OCI-LY1 (cell line): ENCODE measurements at regions not wholly inside any gene's neighbourhood (a gene's known extent, or its start where the extent isn't known, plus 50 kb on each side); places are given as distances from the start of the nearest gene placed in this dataset.

Experiments used
- H2AFZ ChIP-seq: fragments of 200-600 bp; sonication (generic), shearing (Covaris generic); 2 replicates; pipeline ENCODE4 v1.6.0; 2014; ENCODE audit warnings: antibody characterized with exemption, mild to moderate bottlenecking, low read length
- H3F3A ChIP-seq: fragments of 200-600 bp; sonication (generic), shearing (Covaris generic); 2 replicates; pipeline ENCODE4 v1.6.0; 2014; ENCODE audit warnings: mild to moderate bottlenecking, antibody characterized with exemption, low read length, moderate library complexity; ENCODE audit not compliant: insufficient read depth
- H3K27ac ChIP-seq: fragments of 200-600 bp; sonication (generic); 2 replicates; pipeline ENCODE4 v1.5.1; 2014; ENCODE audit warnings: low read length, mixed run types, mild to moderate bottlenecking, low read depth; ENCODE audit not compliant: poor library complexity, severe bottlenecking
- H3K27me3 ChIP-seq: fragments of 200-600 bp; sonication (generic); 2 replicates; pipeline ENCODE4 v1.6.0; 2014; ENCODE audit warnings: antibody characterized with exemption, mild to moderate bottlenecking, low read length, moderate library complexity; ENCODE audit not compliant: insufficient read depth
- H3K36me3 ChIP-seq: fragments of 200-600 bp; sonication (generic); 2 replicates; pipeline ENCODE4 v1.6.1; 2014; ENCODE audit warnings: mild to moderate bottlenecking, antibody characterized with exemption, low read length, moderate library complexity, mixed read lengths; ENCODE audit not compliant: insufficient read depth
- H3K4me1 ChIP-seq: fragments of 200-600 bp; sonication (generic); 2 replicates; pipeline ENCODE4 v1.5.1; 2014; ENCODE audit warnings: mild to moderate bottlenecking, low read length, moderate library complexity; ENCODE audit not compliant: insufficient read depth, severe bottlenecking
- H3K4me2 ChIP-seq: fragments of 200-600 bp; sonication (generic), shearing (Covaris generic); 2 replicates; pipeline ENCODE4 v1.6.1; 2014; ENCODE audit warnings: low read length
- H3K4me3 ChIP-seq: fragments of 200-600 bp; sonication (generic); 2 replicates; pipeline ENCODE4 v1.5.1; 2014; ENCODE audit warnings: low read length, low read depth, mild to moderate bottlenecking, mixed read lengths; ENCODE audit not compliant: poor library complexity, severe bottlenecking
- H3K79me2 ChIP-seq: fragments of 200-600 bp; shearing (Covaris generic); 2 replicates; pipeline ENCODE4 v1.6.1; 2016; ENCODE audit warnings: mixed run types, low read length, mixed read lengths; ENCODE audit not compliant: insufficient read depth
- H3K9ac ChIP-seq: fragments of 200-600 bp; sonication (generic), shearing (Covaris generic); 2 replicates; pipeline ENCODE4 v1.6.1; 2014; ENCODE audit warnings: mild to moderate bottlenecking, low read length, mixed read lengths
- H3K9me2 ChIP-seq: fragments of 200-600 bp; sonication (generic), shearing (Covaris generic); 2 replicates; pipeline ENCODE4 v1.6.1; 2014; ENCODE audit warnings: low read depth, mild to moderate bottlenecking, low read length, mixed read lengths
- H3K9me3 ChIP-seq: fragments of 200-600 bp; shearing (Covaris generic); 2 replicates; pipeline ENCODE4 v1.6.1; 2014; ENCODE audit warnings: low read length, mixed read lengths
- H4K20me1 ChIP-seq: fragments of 200-600 bp; sonication (generic), shearing (Covaris generic); 2 replicates; pipeline ENCODE4 v1.6.0; 2016; ENCODE audit warnings: mild to moderate bottlenecking, low read length; ENCODE audit not compliant: insufficient read depth
- CTCF ChIP-seq: fragments of 200-600 bp; sonication (generic), shearing (Covaris generic); IDR thresholded peaks from 2 replicates; pipeline ENCODE4 v1.5.1; 2017; ENCODE audit warnings: mild to moderate bottlenecking, antibody characterized with exemption, low read length, moderate library complexity, mixed read lengths
- EZH2 ChIP-seq: fragments of 200-600 bp; sonication (generic), shearing (Covaris generic); IDR thresholded peaks from 2 replicates; pipeline ENCODE4 v1.8.0; 2017; ENCODE audit warnings: borderline replicate concordance, mixed run types, mild to moderate bottlenecking, antibody characterized with exemption, low read length, moderate library complexity, mixed read lengths

GRCh38 chr17:68790492-68790891 lies 164.7 kb downstream of the ABCA8 start:
- Histone ChIP-seq H4K20me1 (no peaks in the 10 kb centered on the region), H3F3A (no peaks in the 10 kb centered on the region), H3K4me3 (no peak overlapping the region), H3K4me1 (peaks cover 7% of the 10 kb centered on the region), H2AFZ (no peak overlapping the region), H3K4me2 (no peak overlapping the region), H3K9me2 (no peaks in the 10 kb centered on the region), H3K9me3 (no peaks in the 10 kb centered on the region), H3K27me3 (no peaks in the 10 kb centered on the region), H3K79me2 (no peaks in the 10 kb centered on the region), H3K9ac (no peak overlapping the region), H3K27ac (no peak overlapping the region), H3K36me3 (no peaks in the 10 kb centered on the region; the same call in 1 of the 2 replicates)
- no peak for TF ChIP-seq CTCF

- H3K9me2 ChIP-seq = no peaks in the 10 kb centered on the region
- no peak overlapping the region for H3K4me2 ChIP-seq
- no peaks in the 10 kb centered on the region for H3K27me3 ChIP-seq
- H3F3A ChIP-seq = no peaks in the 10 kb centered on the region
- no peaks in the 10 kb centered on the region for H3K4me1 ChIP-seq
- H3K9ac ChIP-seq = no peak overlapping the region
- no peaks in the 10 kb centered on the region; the same call in 1 of the 2 replicates for H3K36me3 ChIP-seq
- no peaks in the 10 kb centered on the region for H3K79me2 ChIP-seq
- no peak overlapping the region for H2AFZ ChIP-seq
- H4K20me1 ChIP-seq = no peaks in the 10 kb centered on the region
- H3K27ac ChIP-seq = no peak overlapping the region
- TF ChIP-seq EZH2 (no peak), CTCF (no peak)
- H3K4me3 ChIP-seq = no peak overlapping the region
- H3K9me3 ChIP-seq = no peaks in the 10 kb centered on the region
Observed at GRCh38 chr17:68789203-68789962, 165.8 kb downstream of the ABCA8 start.

GRCh38 chr17:68785565-68786486 lies 169.4 kb downstream of the ABCA8 start:
- Histone ChIP-seq H3K9me2 (no peaks in the 10 kb centered on the region), H3F3A (no peaks in the 10 kb centered on the region), H4K20me1 (no peaks in the 10 kb centered on the region), H3K9me3 (no peaks in the 10 kb centered on the region), H3K4me1 (no peaks in the 10 kb centered on the region), H3K4me2 (no peak overlapping the region), H3K9ac (no peak overlapping the region), H3K4me3 (no peak overlapping the region), H3K36me3 (no peaks in the 10 kb centered on the region; the same call in 1 of the 2 replicates), H2AFZ (no peak overlapping the region), H3K27ac (no peak overlapping the region), H3K79me2 (no peaks in the 10 kb centered on the region), H3K27me3 (no peaks in the 10 kb centered on the region)
- TF ChIP-seq CTCF = no peak
- no peak for TF ChIP-seq EZH2
